GM21360 (cell line): ENCODE measurements at regions not wholly inside any gene's neighbourhood (a gene's known extent, or its start where the extent isn't known, plus 50 kb on each side); places are given as distances from the start of the nearest gene placed in this dataset.

Experiments used
- ATAC-seq: cut with Tn5 transposase; IDR thresholded peaks from one replicate; pipeline ENCODE4 v1.9.1; 2021; ENCODE audit warnings: mild to moderate bottlenecking, moderate library complexity; ENCODE audit not compliant: unreplicated experiment

DNA sequence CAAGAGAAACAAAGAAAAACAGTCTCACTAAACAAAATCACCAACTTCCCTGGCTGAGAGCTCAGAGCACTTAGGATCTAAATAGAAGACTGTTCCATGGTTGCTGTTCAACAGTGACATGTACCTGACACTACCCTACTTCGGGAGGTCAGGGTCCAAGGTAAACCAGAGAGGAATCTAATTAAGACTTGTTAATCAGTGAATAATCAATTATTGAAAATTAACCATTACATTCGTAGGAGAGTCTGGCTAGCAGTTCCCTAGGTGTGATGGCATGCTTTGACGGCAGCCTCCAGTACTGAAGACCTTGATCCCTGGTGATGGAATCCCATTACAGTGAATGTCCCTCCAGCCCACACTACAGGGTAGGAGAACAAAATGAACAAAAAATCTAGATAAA is 154.0 kb upstream of the AFDN start:
- ATAC-seq, result no peak

- no peak for ATAC-seq
Observed at GRCh38 chr6:167673946-167674345, 152.8 kb upstream of the AFDN start.

DNA sequence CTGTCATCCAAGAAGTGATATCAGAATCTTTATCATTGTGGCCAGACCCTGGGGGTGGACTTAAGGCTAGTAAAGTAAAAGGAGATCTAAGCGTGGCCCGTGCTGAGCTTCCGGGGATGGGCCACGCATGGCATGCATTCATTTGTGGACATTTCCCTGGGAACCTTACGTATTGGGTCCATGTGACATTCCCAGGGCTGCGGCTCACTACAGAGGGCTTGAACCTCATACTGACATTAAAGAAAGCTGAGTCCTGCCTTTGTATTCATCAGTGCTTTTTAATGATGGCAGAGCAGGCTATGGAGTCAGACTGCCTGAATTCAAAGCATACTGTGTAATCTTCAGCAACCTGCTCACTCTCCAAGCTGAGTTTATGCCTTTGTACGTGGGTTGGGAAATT is 152.2 kb upstream of the AFDN start:
- ATAC-seq, result no peak

- ATAC-seq, result no peak
Observed at GRCh38 chr6:167676000-167676665, 150.6 kb upstream of the AFDN start.

GRCh38 chr6:167676666-167677421 is 149.9 kb upstream of the AFDN start:
- no peak for ATAC-seq

GRCh38 chr6:167677422-167677789 is 149.3 kb upstream of the AFDN start:
- no peak for ATAC-seq

DNA sequence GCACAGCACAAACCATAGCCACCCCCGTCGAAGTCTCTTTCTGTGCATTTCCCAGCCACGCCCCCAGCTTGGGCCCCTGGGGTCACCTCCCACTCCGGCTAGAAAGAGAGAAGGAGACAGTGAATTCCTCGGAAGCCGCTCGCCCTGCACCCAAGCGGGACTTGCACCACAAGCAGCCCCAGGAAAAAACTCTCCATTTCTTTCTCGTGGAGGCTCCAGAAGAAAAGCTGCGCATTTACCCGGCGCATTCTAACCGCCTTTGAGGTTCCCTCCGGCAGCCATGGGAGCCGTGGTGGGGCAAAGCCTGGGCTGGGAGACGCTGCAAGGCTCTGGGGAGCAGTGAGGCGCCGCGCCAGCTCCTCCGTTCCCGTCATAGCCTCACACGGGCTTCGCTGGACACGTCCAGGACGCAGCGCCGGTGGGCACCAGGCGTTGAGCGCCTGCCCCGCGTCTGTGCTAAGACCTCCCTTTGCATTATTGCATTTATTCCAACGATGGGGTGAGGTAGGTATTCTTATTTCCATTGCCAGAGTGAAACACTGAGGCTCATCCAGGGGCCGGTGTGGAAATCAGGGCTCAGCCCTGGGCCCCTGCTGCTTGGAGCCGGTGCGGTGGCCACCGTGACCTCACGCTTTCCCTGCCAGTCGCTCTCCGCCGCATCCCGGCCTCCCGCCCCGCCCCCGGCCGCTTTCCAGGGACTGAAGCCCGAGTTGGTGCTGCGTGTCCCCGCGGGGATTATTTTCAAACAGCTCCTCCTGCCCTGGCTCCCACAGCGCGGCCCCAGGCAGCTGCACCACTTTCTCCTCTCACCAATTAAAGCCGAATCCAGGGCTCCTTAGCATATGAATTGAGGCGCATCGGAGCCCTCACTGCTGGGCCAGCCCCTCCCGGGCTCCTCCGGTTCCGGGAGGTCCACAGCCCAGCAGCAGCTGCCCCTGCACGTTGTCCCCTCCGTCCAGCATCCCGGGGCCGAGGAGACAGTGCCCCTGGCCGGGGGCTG is 148.3 kb upstream of the AFDN start:
- no peak for ATAC-seq

GRCh38 chr6:167679122-167679736 is 147.5 kb upstream of the AFDN start:
- no peak for ATAC-seq

DNA sequence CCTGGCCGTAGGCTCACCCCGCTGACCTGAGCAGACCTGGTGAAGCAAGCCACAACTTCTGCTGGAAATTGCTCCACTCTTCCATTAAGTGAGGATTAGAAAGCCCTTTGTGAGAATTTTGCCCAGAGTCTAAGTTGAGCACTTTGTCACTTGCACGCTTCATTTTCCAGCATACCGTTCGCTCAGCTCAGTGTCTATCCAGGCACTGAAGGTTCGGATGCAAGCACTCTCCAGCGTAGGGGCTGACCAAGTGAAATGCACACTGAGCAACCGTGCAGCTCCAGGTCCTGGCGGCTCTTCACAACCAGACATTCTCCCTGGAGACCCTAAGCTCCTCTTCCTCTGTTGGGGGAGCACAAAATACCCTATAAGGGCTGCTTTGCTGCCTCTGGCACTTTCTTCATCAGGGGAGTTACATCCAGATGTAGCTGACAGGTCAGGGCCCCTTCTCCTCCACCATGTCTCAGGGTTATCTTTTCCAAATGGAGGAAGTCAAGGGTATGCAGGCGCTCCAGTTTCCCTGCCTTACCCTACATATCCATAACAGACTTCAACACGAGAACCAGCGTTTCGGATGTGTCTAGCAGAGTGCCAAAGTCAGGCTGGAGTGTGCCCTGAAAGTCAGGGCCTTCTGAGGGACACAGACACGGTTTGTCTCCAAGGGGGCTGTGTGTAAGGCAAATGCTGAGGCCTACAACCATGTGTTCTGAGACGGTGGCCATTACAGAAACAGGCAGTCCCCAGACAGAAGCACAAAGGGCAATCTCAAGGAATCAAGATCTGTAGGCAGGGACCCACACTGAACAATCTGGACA is 146.7 kb upstream of the AFDN start:
- no peak for ATAC-seq

DNA sequence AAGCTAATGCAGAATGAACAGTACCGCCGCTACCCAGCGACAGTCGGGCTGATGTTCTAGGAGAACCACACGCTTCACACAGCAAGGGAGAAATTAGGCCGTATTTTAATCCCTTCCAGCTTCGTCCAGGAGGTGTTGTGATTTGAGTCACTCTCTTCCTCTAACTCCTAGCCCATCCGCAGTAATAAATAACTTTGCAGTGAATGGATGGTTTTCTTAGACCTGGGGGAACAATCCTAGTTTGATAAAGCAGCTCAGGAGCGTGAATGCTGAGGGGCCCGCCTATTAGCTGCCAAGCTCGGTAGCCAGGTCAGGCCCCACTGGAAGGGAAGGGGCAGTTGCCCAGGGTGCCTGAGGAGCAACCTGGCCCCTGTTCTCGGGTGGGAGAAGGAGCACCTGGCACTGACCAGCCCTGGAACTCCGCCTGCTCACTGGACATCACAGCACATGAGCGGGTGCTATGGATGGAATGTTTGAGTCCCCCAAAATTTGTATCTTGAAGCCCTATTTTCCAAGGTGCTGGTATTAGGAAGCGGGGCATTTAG is 146.0 kb upstream of the AFDN start:
- no peak for ATAC-seq

DNA sequence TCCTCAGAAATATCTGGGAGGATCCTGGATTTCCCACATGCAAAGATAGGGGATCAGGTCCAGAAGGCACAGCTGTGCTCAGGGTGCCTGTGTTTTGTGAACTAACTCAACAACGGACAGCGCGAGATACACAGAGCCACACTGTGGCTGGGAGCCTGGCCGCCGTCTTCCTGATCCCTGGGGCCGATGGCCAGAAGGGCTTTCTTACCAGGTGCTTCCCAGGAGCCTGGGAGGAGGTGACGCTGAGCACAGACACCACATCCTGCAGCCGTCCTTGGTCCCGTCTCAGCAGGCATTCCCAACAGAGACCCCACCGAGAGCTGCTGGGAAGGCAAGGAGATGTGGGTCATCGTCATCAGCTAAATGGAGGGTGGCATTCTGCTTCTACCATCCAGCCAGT is 144.6 kb upstream of the AFDN start:
- ATAC-seq, result no peak

DNA sequence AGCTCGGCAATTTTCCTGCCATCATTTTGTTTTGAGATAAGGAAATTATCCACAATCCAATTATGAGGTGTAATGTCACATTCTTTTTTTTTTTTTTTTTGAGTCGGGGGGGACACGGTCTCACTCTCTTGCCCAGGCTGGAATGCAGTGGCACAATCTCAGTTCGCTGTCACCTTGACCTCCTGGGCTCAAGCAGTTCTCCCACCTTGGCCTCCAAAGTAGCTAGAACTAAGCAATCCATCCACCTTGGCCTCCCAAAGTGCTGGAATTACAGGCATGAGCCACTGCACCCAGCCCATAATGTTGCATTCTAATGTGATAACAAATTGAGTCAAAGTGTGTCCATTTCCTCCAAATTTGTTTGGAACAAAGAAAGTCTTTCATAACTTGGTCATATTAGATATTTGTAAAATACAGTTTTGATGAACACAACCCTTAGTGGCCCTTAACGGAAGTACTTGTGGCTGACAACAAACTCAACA is 144.1 kb upstream of the AFDN start:
- ATAC-seq, result no peak

DNA sequence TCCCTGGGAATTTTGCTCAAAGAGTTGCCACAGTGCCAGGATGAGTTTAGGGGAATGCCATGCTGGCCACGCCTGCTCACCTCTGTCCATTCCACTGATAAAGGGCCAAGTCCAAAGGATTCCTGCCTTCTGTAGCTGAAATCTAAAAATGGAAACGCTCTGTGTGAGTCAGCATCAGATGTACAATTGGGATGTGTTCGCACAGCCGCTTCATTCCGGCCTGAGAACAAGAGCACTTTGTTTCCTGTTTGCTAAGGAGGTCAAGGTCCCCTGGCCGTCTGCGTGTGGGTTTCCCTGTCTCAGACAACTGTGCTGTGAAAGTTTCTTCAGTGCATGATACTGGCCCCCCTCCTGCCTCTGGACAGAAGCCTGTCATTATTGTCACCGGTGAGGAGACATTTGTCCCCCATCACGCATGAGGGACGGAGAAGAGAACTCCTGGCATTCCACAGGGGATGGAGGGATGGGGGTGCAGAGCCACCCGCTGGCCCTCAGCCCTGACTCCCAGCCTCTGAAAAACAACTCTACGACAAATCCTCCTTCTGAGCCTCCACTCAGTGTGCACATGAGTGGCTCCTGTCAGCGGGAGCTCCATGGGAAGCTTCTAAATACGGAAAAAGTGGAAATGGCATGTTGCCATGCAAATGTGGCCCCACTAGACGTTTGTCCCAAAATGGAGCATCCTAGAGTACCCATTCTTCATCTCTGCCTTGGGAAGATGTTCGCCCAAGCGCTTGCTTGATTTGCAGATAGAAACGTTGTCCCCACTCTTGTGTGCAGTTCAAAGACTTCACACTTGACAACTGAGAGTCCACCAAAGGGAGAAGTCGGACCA is 143.5 kb upstream of the AFDN start:
- ATAC-seq, result no peak

- no peak for ATAC-seq
Observed at GRCh38 chr6:167684276-167685104, 142.2 kb upstream of the AFDN start.

DNA sequence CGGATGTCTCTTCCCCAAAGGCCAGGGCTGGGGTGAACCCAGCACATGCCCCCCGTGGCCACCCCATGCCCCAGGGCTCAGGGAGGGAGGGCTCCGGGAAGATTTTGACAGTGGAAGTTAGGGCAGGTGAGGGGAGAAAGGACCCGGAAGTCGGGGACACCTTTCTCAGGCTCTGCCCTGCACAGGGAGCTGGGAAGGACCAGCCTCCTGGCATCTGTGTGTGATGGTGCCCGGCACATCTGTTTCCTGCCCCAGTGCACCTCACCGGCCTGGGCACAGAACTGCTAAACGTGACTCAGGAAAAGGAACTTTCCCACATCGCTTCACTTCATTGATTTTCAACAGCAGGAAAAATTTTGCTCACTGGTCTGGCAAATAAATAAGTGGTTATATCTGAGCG is 141.1 kb upstream of the AFDN start:
- ATAC-seq, result no peak

DNA sequence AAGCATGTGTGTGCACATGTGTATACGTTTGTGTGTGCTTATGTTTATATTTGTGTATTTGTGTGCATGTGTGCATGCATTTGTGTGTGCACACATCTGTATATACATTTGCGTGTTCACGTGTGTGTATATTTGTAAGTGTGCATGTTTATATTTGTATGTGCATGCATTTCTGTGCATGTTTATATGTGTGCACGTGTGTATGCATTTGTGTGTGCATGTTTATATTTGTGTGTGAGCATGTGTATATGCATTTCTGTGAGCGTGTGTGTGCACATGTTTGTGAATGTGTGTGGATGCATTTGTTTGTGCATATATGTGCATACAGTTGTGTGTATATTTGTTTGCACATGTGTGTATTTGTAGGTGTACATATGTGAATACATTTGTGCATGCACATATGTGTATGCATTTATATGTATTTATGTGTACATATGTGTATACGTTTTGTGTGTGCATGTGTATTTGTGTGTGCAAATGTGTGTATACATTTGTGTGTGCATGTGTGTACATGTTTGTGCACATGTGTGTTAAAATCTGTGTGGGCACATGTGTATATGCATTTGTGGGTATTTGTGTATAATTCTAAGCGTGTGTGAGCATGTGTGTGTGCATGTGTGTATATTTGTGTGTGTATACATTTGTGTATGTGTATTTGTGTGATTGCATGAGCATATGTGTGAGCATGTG is 140.4 kb upstream of the AFDN start:
- no peak for ATAC-seq

DNA sequence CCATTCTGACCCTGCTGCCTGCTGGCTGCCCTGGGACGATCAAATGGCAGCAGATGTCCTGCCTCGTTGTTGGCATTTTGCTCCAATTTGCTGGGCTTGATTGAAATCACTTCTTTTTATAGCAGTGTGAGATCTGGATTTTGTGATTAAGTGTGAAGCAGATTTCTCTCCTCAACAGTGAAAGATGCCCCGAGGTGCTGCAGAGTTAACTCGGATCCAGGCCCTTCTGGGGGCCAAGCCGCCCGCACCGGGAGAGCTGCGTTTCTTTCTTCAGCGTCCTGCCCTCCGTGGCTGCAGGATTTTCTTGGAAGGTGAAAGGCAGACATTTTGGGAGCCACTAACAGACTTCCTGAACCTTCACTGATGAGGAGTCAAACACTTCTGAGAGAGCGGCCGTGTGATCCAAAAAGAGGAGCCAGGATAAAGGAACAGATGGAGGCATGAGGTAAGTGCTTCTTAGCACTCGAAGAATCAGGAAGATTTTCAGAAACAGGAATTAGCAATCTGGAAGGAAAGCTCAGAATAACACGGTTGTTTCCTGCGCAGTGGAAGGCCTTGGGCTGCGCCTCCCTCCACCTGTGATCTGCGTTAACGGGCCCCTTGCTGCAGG is 139.5 kb upstream of the AFDN start:
- ATAC-seq, result no peak
